ENCODE measurements at regions not wholly inside any gene's neighbourhood (a gene's known extent, or its start where the extent isn't known, plus 50 kb on each side); places are given as distances from the start of the nearest gene placed in this dataset.

DNA sequence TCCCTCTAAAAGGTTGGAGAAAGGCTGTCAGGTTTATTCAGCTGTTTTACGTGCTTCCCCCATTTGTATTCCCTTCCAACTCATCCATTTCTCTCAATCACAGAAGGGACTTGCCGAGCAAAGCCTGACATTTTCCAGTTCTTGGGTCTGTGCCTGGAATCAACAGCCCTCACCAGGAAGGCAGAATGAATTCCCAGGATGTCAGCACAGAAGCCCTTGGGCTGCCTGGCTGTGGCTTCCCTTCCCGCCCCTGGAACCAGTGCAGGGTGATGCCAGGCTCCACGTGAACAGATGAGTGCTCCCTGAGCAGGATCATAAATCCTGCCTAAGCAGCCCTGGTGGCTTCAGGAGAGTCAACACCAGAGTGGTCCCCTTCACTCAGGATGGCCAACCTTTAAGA, 86.1 kb upstream of the CD83 start:
- Mint-ChIP-seq H3K4me1 (ENCODE audit: unreplicated experiment) (no peaks in the 10 kb centered on the region), H3K27ac (no peak overlapping the region), H3K27me3 (peaks cover 21% of the 10 kb centered on the region), H3K9me3 (no peaks in the 10 kb centered on the region), H3K36me3 (no peaks in the 10 kb centered on the region), H3K4me3 (no peak overlapping the region)
- DNase-seq (ENCODE audit: extremely low spot score, unreplicated experiment): no peak
- TF ChIP-seq CTCF (conservative IDR thresholded peaks at IDR 0.05): no peak

GRCh38 chr6:14035071-14035847, 82.3 kb upstream of the CD83 start:
- H3K4me1 Mint-ChIP-seq (ENCODE audit: unreplicated experiment): peaks cover 18% of the 10 kb centered on the region
- H3K4me3 Mint-ChIP-seq: no peak overlapping the region
- no peak for TF ChIP-seq CTCF (conservative IDR thresholded peaks at IDR 0.05)
- H3K27me3 Mint-ChIP-seq: peaks cover 14% of the 10 kb centered on the region
- DNase-seq (ENCODE audit: extremely low spot score, unreplicated experiment): no peak
- H3K36me3 Mint-ChIP-seq: no peaks in the 10 kb centered on the region
- no peaks in the 10 kb centered on the region for H3K9me3 Mint-ChIP-seq
- no peak overlapping the region for H3K27ac Mint-ChIP-seq

DNA sequence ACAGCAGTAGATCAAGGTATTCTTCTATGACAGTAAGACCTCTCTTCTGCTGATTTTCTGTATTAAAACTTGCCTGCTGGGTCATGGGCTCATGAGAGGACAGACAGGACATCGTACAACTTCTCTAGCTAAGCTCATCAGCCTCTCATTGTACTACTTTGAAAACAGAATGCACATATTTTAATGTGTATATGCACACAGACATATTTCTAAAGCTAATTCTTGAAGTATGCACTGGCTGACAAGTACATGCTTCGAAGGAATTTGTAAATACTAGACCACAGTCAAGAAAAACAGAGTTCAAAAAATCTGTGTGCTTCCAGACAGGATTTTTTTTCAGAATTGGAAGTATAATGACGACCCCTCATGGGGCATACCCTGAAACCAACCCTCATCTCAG, 81.7 kb upstream of the CD83 start:
- Mint-ChIP-seq H3K4me1 (ENCODE audit: unreplicated experiment) (peaks cover 18% of the 10 kb centered on the region), H3K36me3 (no peaks in the 10 kb centered on the region), H3K9me3 (no peaks in the 10 kb centered on the region), H3K27me3 (peaks cover 14% of the 10 kb centered on the region), H3K4me3 (no peak overlapping the region), H3K27ac (no peak overlapping the region)
- TF ChIP-seq CTCF (conservative IDR thresholded peaks at IDR 0.05): no peak
- no peak for DNase-seq (ENCODE audit: extremely low spot score, unreplicated experiment)

DNA sequence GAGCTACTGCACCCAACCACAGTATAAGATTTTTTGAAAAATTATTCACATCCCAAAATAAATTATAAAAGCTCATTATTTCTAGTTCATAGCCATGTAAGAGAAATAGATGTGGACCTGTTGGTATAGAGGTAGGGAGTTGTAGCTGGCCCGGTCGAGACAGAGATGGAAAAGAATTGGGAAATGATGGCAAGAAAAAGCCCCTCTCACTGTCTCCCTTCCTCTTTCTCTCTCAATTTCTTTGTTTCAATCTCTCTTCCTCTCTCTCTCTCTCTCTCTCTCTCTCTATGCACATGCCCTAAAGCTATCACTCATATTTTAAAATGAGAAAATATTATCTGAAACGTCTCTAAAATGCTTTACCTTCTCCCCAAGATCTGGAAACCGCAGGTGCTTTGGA, 80.7 kb upstream of the CD83 start:
- Mint-ChIP-seq H3K36me3 (no peaks in the 10 kb centered on the region), H3K4me3 (no peak overlapping the region), H3K4me1 (ENCODE audit: unreplicated experiment) (peaks cover 18% of the 10 kb centered on the region), H3K9me3 (no peaks in the 10 kb centered on the region), H3K27ac (no peak overlapping the region), H3K27me3 (peaks cover 9% of the 10 kb centered on the region)
- DNase-seq (ENCODE audit: extremely low spot score, unreplicated experiment): no peak
- no peak for TF ChIP-seq CTCF (conservative IDR thresholded peaks at IDR 0.05)

GRCh38 chr6:14037402-14038277, 79.9 kb upstream of the CD83 start:
- H3K9me3 Mint-ChIP-seq: no peaks in the 10 kb centered on the region
- H3K4me3 Mint-ChIP-seq: no peak overlapping the region
- H3K27ac Mint-ChIP-seq: no peak overlapping the region
- H3K27me3 Mint-ChIP-seq: peaks cover 9% of the 10 kb centered on the region
- no peak for DNase-seq (ENCODE audit: extremely low spot score, unreplicated experiment)
- peaks cover 18% of the 10 kb centered on the region for H3K4me1 Mint-ChIP-seq (ENCODE audit: unreplicated experiment)
- TF ChIP-seq CTCF (conservative IDR thresholded peaks at IDR 0.05): no peak
- H3K36me3 Mint-ChIP-seq: no peaks in the 10 kb centered on the region

All from type B pancreatic cell (in vitro differentiated cells).